Mesenchymal stem cell (in vitro differentiated cells and primary cell): ENCODE measurements at regions not wholly inside any gene's neighbourhood (a gene's known extent, or its start where the extent isn't known, plus 50 kb on each side); places are given as distances from the start of the nearest gene placed in this dataset.
"Not testable (repeated sequence)": the region's sequence is repeated elsewhere in the genome, so short reads cannot be mapped to it uniquely, and the experiment has no call there.

ENCODE experiments used
- DNase-seq: peaks from one replicate; pipeline ENCODE4 v3.0.0-alpha.2; 2013
- H2AFZ ChIP-seq: one replicate; pipeline ENCODE4 v1.6.1; 2013; ENCODE audit warnings: low read depth, mild to moderate bottlenecking, control low read depth, inconsistent platforms, low read length, moderate library complexity
- H2AK5ac ChIP-seq: 2 replicates; pipeline ENCODE4 v1.6.1; 2013; ENCODE audit warnings: low read length, moderate library complexity, mild to moderate bottlenecking, inconsistent platforms; ENCODE audit not compliant: severe bottlenecking
- H2BK120ac ChIP-seq: one replicate; pipeline ENCODE4 v1.6.1; 2013; ENCODE audit warnings: low read depth, mild to moderate bottlenecking, inconsistent platforms, low read length, moderate library complexity
- H2BK12ac ChIP-seq, 2 experiments: one replicate each; pipeline ENCODE4 v1.6.1; 2013; ENCODE audit warnings: inconsistent platforms in 2 of 2, low read length in 2 of 2, mild to moderate bottlenecking in 2 of 2, moderate library complexity in 2 of 2, control low read depth in 1 of 2
- H2BK15ac ChIP-seq: one replicate; pipeline ENCODE4 v1.6.1; 2013; ENCODE audit warnings: mild to moderate bottlenecking, low read depth, inconsistent platforms; ENCODE audit not compliant: poor library complexity, severe bottlenecking
- H2BK5ac ChIP-seq: 2 replicates; pipeline ENCODE4 v1.6.1; 2013; ENCODE audit warnings: low read depth, mild to moderate bottlenecking, low read length, control low read depth, inconsistent platforms; ENCODE audit not compliant: poor library complexity, severe bottlenecking
- H3K14ac ChIP-seq, 2 experiments: one replicate each; pipeline ENCODE4 v1.6.1; 2013; ENCODE audit warnings: inconsistent platforms in 2 of 2, low read length in 2 of 2, control low read depth in 1 of 2, mild to moderate bottlenecking in 1 of 2, moderate library complexity in 1 of 2
- H3K18ac ChIP-seq, 2 experiments: one replicate each; pipeline ENCODE4 v1.6.1; 2013; ENCODE audit warnings: inconsistent platforms in 2 of 2, low read length in 2 of 2, control low read depth in 1 of 2, low read depth in 1 of 2, mild to moderate bottlenecking in 1 of 2
- H3K23ac ChIP-seq, 2 experiments: one replicate each; pipeline ENCODE4 v1.6.1; 2013; ENCODE audit warnings: inconsistent platforms in 2 of 2, low read length in 2 of 2, mild to moderate bottlenecking in 2 of 2, moderate library complexity in 2 of 2, control low read depth in 1 of 2
- H3K27ac ChIP-seq: 2 replicates; pipeline ENCODE4 v1.5.1; 2013; ENCODE audit warnings: mild to moderate bottlenecking, moderate library complexity, low read length, control low read depth, inconsistent platforms; ENCODE audit not compliant: poor library complexity, severe bottlenecking
- H3K27me3 ChIP-seq, 2 experiments: 2 replicates each; pipeline versions ENCODE4 v1.6.1 to v1.7.0; 2013; ENCODE audit warnings: low read length in 2 of 2, mild to moderate bottlenecking in 2 of 2, moderate library complexity in 2 of 2, control low read depth in 1 of 2, inconsistent platforms in 1 of 2; ENCODE audit not compliant: control insufficient read depth in 1 of 2, insufficient read depth in 1 of 2
- H3K36me3 ChIP-seq, 2 experiments: 2 replicates each; pipeline versions ENCODE4 v1.6.1 to v1.7.0; 2013; ENCODE audit warnings: low read length in 2 of 2, control low read depth in 1 of 2, inconsistent platforms in 1 of 2, low read depth in 1 of 2, mild to moderate bottlenecking in 1 of 2; ENCODE audit not compliant: insufficient read depth in 2 of 2, control insufficient read depth in 1 of 2
- H3K4ac ChIP-seq, 2 experiments: one replicate each; pipeline ENCODE4 v1.6.1; 2013; ENCODE audit warnings: inconsistent platforms in 2 of 2, low read length in 2 of 2, mild to moderate bottlenecking in 2 of 2, moderate library complexity in 2 of 2, control low read depth in 1 of 2, low read depth in 1 of 2
- H3K4me1 ChIP-seq: 2 replicates; pipeline ENCODE4 v1.6.1; 2013; ENCODE audit warnings: low read depth, low read length, control low read depth; ENCODE audit not compliant: control insufficient read depth, insufficient read depth
- H3K4me2 ChIP-seq: 2 replicates; pipeline ENCODE4 v1.6.1; 2013; ENCODE audit warnings: low read length, mild to moderate bottlenecking, inconsistent platforms; ENCODE audit not compliant: poor library complexity, severe bottlenecking
- H3K4me3 ChIP-seq, 2 experiments: 2 replicates each; pipeline versions ENCODE4 v1.5.1 to v1.7.0; 2013; ENCODE audit warnings: low read length in 2 of 2, mild to moderate bottlenecking in 2 of 2, control low read depth in 1 of 2, low read depth in 1 of 2; ENCODE audit not compliant: insufficient read depth in 1 of 2
- H3K79me1 ChIP-seq: replicated peaks from 2 replicates; pipeline ENCODE4 v1.6.1; 2013; ENCODE audit warnings: mild to moderate bottlenecking, control low read depth, low read length, inconsistent platforms; ENCODE audit not compliant: poor library complexity, severe bottlenecking
- H3K9ac ChIP-seq: 2 replicates; pipeline ENCODE4 v1.7.0; 2013; ENCODE audit warnings: mild to moderate bottlenecking, low read length, moderate library complexity
- H3K9me3 ChIP-seq: 2 replicates; pipeline ENCODE4 v1.7.0; 2013; ENCODE audit warnings: mild to moderate bottlenecking, low read length; ENCODE audit not compliant: control insufficient read depth
- H4K8ac ChIP-seq: one replicate; pipeline ENCODE4 v1.6.1; 2013; ENCODE audit warnings: inconsistent platforms, mild to moderate bottlenecking, low read length, moderate library complexity
- H4K91ac ChIP-seq: one replicate; pipeline ENCODE4 v1.6.1; 2013; ENCODE audit warnings: mild to moderate bottlenecking, low read length, inconsistent platforms
- WGBS: methylation state at CpG from one replicate; pipeline ENCODE4 v1.1.7; 2013; ENCODE audit warnings: mixed read lengths; 5-methylcytosine and 5-hydroxymethylcytosine counted together

DNA sequence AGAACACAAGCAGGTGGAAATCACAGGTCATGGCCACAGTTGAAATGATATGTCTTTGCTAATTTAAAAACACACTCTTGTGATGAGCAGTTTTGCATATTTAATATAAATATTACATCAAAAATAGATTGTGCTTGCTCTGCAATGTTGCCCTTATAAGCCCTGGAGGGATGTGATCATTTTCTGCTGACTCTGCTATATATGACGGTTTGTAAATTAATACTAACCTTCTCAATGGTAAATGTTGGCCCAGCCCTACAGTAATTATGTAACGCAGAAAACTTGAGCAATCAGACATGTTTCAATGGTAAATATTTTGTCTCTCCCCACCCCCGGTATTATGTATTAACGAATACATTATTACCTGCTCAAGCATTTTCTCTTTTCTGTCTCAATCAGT is 359.5 kb upstream of the CNTN6 start:
- H4K8ac ChIP-seq, result no peak overlapping the region
- no peak overlapping the region for H3K4me3 ChIP-seq
- no peaks in the 10 kb centered on the region for H3K27me3 ChIP-seq
- no peak overlapping the region for H2AK5ac ChIP-seq
- H4K91ac ChIP-seq, result no peak overlapping the region
- no peak overlapping the region for H3K14ac ChIP-seq
- H3K4ac ChIP-seq, result no peak overlapping the region
- 100% methylated on average over 4 of the region's 4 CpGs for WGBS
- H3K79me1 ChIP-seq, result no peaks in the 10 kb centered on the region
- no peak for DNase-seq
- H2BK120ac ChIP-seq, result no peak overlapping the region
- H3K9ac ChIP-seq, result no peak overlapping the region
- no peak overlapping the region for H3K27ac ChIP-seq
- no peak overlapping the region for H3K18ac ChIP-seq
- H2BK15ac ChIP-seq, result no peak overlapping the region
- H3K4me1 ChIP-seq, result no peaks in the 10 kb centered on the region
- no peak overlapping the region for H2BK5ac ChIP-seq
- no peak overlapping the region for H3K23ac ChIP-seq
- H2BK12ac ChIP-seq, result no peak overlapping the region
- no peak overlapping the region for H2AFZ ChIP-seq
- no peak overlapping the region for H3K4me2 ChIP-seq
- no peaks in the 10 kb centered on the region for H3K9me3 ChIP-seq
- H3K36me3 ChIP-seq, result no peaks in the 10 kb centered on the region

DNA sequence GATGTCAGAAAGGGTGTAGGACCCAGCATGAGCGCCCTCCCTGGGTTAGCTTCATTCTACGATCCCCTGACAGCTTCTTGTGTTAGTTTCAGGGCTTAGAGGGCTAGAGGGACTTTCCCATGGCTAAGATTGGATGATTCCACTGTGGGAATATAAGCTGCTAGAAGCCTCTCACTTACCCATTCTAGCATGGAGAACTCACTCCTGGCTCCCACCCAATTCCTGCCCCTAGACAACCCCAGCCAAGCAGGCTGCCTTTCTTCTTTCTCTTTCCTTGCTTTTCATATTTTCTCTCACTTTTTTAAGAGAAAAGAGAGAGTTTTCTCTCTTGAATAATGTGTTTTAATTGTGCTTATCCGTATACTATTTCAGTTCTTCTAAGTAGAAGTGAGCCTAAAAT is 335.1 kb upstream of the CNTN6 start:
- no peak overlapping the region for H4K91ac ChIP-seq
- no peak overlapping the region for H3K4me3 ChIP-seq
- H3K27me3 ChIP-seq, result no peaks in the 10 kb centered on the region
- no peak overlapping the region for H2BK12ac ChIP-seq
- H3K18ac ChIP-seq, result no peak overlapping the region
- H3K36me3 ChIP-seq, result no peaks in the 10 kb centered on the region
- no peaks in the 10 kb centered on the region for H3K79me1 ChIP-seq
- no peak overlapping the region for H2AK5ac ChIP-seq
- H3K9me3 ChIP-seq, result peaks cover 27% of the 10 kb centered on the region
- DNase-seq, result no peak
- no peak overlapping the region for H3K27ac ChIP-seq
- H2BK15ac ChIP-seq, result no peak overlapping the region
- no peak overlapping the region for H4K8ac ChIP-seq
- H3K9ac ChIP-seq, result no peak overlapping the region
- no peak overlapping the region for H3K4me2 ChIP-seq
- H2BK120ac ChIP-seq, result no peak overlapping the region
- no peak overlapping the region for H2BK5ac ChIP-seq
- no peak overlapping the region for H3K4ac ChIP-seq
- WGBS, result 52% methylated on average over 3 of the region's 3 CpGs
- no peaks in the 10 kb centered on the region for H3K4me1 ChIP-seq
- no peak overlapping the region for H3K14ac ChIP-seq
- no peak overlapping the region for H3K23ac ChIP-seq
- H2AFZ ChIP-seq, result no peak overlapping the region

DNA sequence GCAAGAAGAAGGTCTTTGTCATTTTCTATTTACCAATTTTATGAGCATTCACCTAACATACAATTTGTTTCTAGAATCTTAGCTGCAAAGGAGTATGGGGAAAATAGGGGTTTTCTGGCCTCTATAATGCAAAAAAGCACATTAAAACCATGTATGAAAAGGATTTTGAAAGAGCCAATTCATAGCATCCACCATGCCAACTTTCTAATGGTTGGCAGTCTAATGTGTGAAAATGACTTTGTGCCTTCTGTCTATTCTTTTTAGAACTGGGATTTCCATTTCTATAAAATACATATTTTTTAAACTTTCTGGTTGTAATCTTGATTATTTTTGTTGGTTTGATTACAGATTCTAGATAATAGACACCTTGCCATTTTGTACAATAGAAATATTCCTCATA is 333.7 kb upstream of the CNTN6 start:
- H3K4ac ChIP-seq, result no peak overlapping the region
- H3K18ac ChIP-seq, result no peak overlapping the region
- no peak overlapping the region for H2BK120ac ChIP-seq
- H3K4me2 ChIP-seq, result no peak overlapping the region
- H3K23ac ChIP-seq, result no peak overlapping the region
- H3K27ac ChIP-seq, result no peak overlapping the region
- no peak overlapping the region for H2BK5ac ChIP-seq
- no peaks in the 10 kb centered on the region for H3K36me3 ChIP-seq
- H3K79me1 ChIP-seq, result no peaks in the 10 kb centered on the region
- H3K27me3 ChIP-seq, result no peaks in the 10 kb centered on the region
- H2BK15ac ChIP-seq, result no peak overlapping the region
- H3K4me3 ChIP-seq, result no peak overlapping the region
- peaks cover 26% of the 10 kb centered on the region for H3K9me3 ChIP-seq
- no peak overlapping the region for H4K91ac ChIP-seq
- DNase-seq, result no peak
- H4K8ac ChIP-seq, result no peak overlapping the region
- no peaks in the 10 kb centered on the region for H3K4me1 ChIP-seq
- H3K9ac ChIP-seq, result no peak overlapping the region
- H2AK5ac ChIP-seq, result no peak overlapping the region
- no peak overlapping the region for H2BK12ac ChIP-seq
- no peak overlapping the region for H2AFZ ChIP-seq
- H3K14ac ChIP-seq, result no peak overlapping the region

DNA sequence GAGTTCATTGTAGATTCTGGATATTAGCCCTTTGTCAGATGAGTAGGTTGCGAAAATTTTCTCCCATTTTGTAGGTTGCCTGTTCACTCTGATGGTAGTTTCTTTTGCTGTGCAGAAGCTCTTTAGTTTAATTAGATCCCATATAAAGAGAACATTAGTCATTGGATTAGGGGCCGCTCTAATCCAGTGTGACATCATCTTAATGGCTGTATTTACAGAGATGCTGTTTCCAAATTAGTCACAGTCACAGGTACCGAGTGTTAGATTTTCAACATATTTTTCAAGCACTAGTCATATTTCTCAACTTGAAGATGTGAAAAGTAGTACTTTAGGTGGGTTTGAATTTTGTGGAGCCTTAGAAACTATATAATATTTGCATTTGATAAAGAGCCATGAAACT is 319.4 kb upstream of the CNTN6 start:
- not testable (repeated sequence) for H2BK5ac ChIP-seq, H3K27ac ChIP-seq, DNase-seq, H3K14ac ChIP-seq, H3K18ac ChIP-seq, H3K4me1 ChIP-seq, H3K9ac ChIP-seq, H3K36me3 ChIP-seq, H3K4me3 ChIP-seq, H4K91ac ChIP-seq, H3K27me3 ChIP-seq, H2BK15ac ChIP-seq, H2AK5ac ChIP-seq, H4K8ac ChIP-seq, H3K23ac ChIP-seq, H3K4me2 ChIP-seq, H2AFZ ChIP-seq, H3K4ac ChIP-seq, H2BK120ac ChIP-seq, H2BK12ac ChIP-seq, H3K79me1 ChIP-seq
- peaks cover 19% of the 10 kb centered on the region for H3K9me3 ChIP-seq
- no CpG with 5 or more reads among the region's 3 CpGs for WGBS
